Gastrocnemius medialis (tissue), 4 donors: ENCODE measurements at regions not wholly inside any gene's neighbourhood (a gene's known extent, or its start where the extent isn't known, plus 50 kb on each side); places are given as distances from the start of the nearest gene placed in this dataset.

Experiments
- ATAC-seq, 2 donors: fragments of 150-250 bp; one replicate each; pipeline ENCODE4 v1.9.1; 2016
- DNase-seq, 2 donors: peaks; one replicate each; pipeline ENCODE4 v3.0.0-alpha.2; 2019
- H3K27ac ChIP-seq, 4 donors: fragments of 200-600 bp; sonication (generic); 1 replicate in 1 of 4; 2 replicates in 3 of 4; pipeline ENCODE4 v1.5.1; 2016 to 2018; ENCODE audit warnings: mild to moderate bottlenecking in 2 of 4, moderate library complexity in 1 of 4
- H3K27me3 ChIP-seq, 3 donors: fragments of 200-600 bp; sonication (generic) in 2 of 3; 1 replicate in 1 of 3; 2 replicates in 2 of 3; pipeline versions ENCODE4 v1.5.1 to v1.6.0; 2016 to 2019; ENCODE audit warnings: mild to moderate bottlenecking in 1 of 3, moderate library complexity in 1 of 3
- H3K36me3 ChIP-seq, 2 donors: fragments of 200-600 bp; sonication (generic) in 1 of 2; one replicate each; pipeline ENCODE4 v1.5.1; 2017 to 2018
- H3K4me1 ChIP-seq, 2 donors: fragments of 200-600 bp; sonication (generic) in 1 of 2; one replicate each; pipeline ENCODE4 v1.5.1; 2016 to 2017; ENCODE audit warnings: mild to moderate bottlenecking in 2 of 2
- H3K4me3 ChIP-seq, 4 donors: fragments of 200-600 bp; sonication (generic) in 3 of 4; 1 replicate in 1 of 4; 2 replicates in 3 of 4; pipeline ENCODE4 v1.5.1; 2016 to 2019; ENCODE audit warnings: mild to moderate bottlenecking in 2 of 4
- H3K9me3 ChIP-seq, 3 donors: fragments of 200-600 bp; sonication (generic) in 2 of 3; 1 replicate in 1 of 3; 2 replicates in 2 of 3; pipeline ENCODE4 v1.5.1; 2016 to 2019
- POLR2A ChIP-seq, 2 donors: fragments of 450-650 bp; IDR thresholded peaks; one replicate each; pipeline ENCODE4 v1.6.1; 2017; ENCODE audit warnings: antibody characterized with exemption in 2 of 2, mild to moderate bottlenecking in 2 of 2, moderate library complexity in 2 of 2
- in situ Hi-C, 4 donors: fragments of 200-750 bp; cut with MboI; loops; one replicate each; pipeline versions ENCODE4 v1.15.0 to v1.8.0; 2017; ENCODE audit warnings: low sequenced_read_pairs in 4 of 4
- intact Hi-C: fragments of 100-400 bp; cut with DNase I; formaldehyde crosslinking; loops from one replicate; pipeline ENCODE4 v1.15.1; 2023; ENCODE audit warnings: low total_unique reads
- TF ChIP-seq, protein P1 (sequence below), 5 experiments: fragments of 450-650 bp in 3 of 5; fragments of 200-600 bp in 2 of 5; sonication (generic) in 2 of 5; IDR thresholded peaks in 4 of 5; conservative IDR thresholded peaks in 1 of 5; 1 replicate in 4 of 5; 2 replicates in 1 of 5; pipeline ENCODE4 v1.5.1; 2016 to 2019; ENCODE audit warnings: antibody characterized with exemption in 5 of 5, mild to moderate bottlenecking in 3 of 5, moderate library complexity in 3 of 5

DNA sequence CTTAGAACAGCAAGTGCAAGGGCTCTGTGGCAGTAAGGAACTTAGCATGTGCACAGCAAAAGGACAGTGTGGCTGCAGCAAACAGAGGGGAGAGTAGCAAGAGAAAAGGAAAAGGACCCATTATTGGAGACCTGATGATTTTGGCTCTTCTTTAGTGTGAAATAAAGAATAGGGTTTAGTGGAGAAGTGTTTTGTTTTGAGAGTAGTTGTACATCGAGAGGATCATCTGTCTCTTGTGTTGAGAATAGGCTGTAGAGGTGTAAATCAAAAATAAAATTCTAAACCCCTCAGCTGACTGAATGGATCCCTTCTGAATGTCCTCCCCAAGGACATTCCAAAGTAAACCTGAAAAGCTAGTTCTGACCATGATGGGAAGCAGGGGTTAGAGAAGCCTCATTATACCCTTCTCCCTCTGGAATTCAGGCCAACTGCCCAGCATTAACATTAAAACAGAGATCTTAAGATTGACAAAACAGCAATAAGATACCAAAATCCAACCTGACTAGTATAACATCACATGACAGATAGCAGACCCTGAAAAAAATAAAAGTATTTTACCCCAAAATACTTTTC lies 73.6 kb upstream of the OBI1 start:
- H3K36me3 ChIP-seq: no peaks in the 10 kb centered on the region
- H3K4me3 ChIP-seq: no peak overlapping the region
- TF ChIP-seq, protein P1, sequence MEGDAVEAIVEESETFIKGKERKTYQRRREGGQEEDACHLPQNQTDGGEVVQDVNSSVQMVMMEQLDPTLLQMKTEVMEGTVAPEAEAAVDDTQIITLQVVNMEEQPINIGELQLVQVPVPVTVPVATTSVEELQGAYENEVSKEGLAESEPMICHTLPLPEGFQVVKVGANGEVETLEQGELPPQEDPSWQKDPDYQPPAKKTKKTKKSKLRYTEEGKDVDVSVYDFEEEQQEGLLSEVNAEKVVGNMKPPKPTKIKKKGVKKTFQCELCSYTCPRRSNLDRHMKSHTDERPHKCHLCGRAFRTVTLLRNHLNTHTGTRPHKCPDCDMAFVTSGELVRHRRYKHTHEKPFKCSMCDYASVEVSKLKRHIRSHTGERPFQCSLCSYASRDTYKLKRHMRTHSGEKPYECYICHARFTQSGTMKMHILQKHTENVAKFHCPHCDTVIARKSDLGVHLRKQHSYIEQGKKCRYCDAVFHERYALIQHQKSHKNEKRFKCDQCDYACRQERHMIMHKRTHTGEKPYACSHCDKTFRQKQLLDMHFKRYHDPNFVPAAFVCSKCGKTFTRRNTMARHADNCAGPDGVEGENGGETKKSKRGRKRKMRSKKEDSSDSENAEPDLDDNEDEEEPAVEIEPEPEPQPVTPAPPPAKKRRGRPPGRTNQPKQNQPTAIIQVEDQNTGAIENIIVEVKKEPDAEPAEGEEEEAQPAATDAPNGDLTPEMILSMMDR (IDR thresholded peaks at IDR 0.05 in 4 of 5, conservative IDR thresholded peaks at IDR 0.05 in 1 of 5): no peak
- TF ChIP-seq POLR2A (IDR thresholded peaks at IDR 0.05): no peak
- intact Hi-C loops (no loop called here), in situ Hi-C loops (no loop called here)
- no peak for DNase-seq
- H3K9me3 ChIP-seq: no peaks in the 10 kb centered on the region
- H3K4me1 ChIP-seq: no peaks in the 10 kb centered on the region
- no peaks in the 10 kb centered on the region for H3K27me3 ChIP-seq
- no peak overlapping the region for H3K27ac ChIP-seq
- no peak for ATAC-seq

DNA sequence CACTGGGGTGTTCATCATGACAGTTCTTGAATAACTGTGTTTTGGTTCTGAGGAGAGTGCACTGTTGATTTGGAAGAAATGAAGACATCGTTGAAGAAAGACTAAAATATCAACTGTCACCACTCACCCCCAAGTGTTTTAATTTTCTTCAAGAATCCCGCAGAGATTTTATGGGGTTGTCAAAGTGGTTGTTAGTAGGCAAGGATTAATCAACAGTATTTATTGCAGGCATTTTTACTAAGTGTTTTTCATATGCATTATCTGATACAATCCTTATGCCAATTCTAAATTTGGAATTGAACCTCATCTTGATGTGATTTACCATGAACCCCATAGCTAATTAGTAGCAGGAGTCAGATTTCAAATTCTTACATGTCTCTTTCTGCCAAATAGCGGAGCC lies 63.7 kb upstream of the OBI1 start:
- no peaks in the 10 kb centered on the region for H3K4me1 ChIP-seq
- no peaks in the 10 kb centered on the region for H3K9me3 ChIP-seq
- intact Hi-C loops: no loop called here
- H3K36me3 ChIP-seq: no peaks in the 10 kb centered on the region
- TF ChIP-seq POLR2A (IDR thresholded peaks at IDR 0.05): no peak
- TF ChIP-seq, protein P1 (IDR thresholded peaks at IDR 0.05 in 4 of 5, conservative IDR thresholded peaks at IDR 0.05 in 1 of 5): no peak
- H3K4me3 ChIP-seq: no peak overlapping the region
- H3K27ac ChIP-seq: no peak overlapping the region
- ATAC-seq (no peak), DNase-seq (no peak)
- H3K27me3 ChIP-seq: no peaks in the 10 kb centered on the region
- in situ Hi-C loops: no loop called here

DNA sequence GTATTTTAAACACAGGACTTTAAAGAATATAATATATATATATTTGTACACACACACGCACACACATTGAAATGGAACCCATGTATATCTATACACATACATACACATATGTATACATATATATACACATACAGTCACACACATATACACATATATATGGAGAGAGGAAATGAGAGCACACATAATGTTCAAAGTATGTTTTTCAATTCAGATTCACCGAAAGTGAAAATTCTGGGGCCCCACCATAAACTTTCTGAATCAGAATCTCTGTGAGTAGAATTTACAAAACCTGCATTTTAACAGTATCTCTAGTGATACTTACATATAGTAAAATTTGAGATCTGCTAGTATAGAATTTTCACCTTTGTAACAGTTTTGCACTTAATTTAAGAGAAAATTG lies 60.4 kb upstream of the OBI1 start:
- TF ChIP-seq, protein P1 (IDR thresholded peaks at IDR 0.05 in 4 of 5, conservative IDR thresholded peaks at IDR 0.05 in 1 of 5): no peak
- no peak for TF ChIP-seq POLR2A (IDR thresholded peaks at IDR 0.05)
- DNase-seq (no peak), ATAC-seq (no peak)
- Histone ChIP-seq H3K9me3 (no peaks in the 10 kb centered on the region), H3K27ac (no peak overlapping the region), H3K4me1 (no peaks in the 10 kb centered on the region), H3K36me3 (no peaks in the 10 kb centered on the region), H3K27me3 (no peaks in the 10 kb centered on the region), H3K4me3 (no peak overlapping the region)
- intact Hi-C loops (no loop called here), in situ Hi-C loops (no loop called here)

DNA sequence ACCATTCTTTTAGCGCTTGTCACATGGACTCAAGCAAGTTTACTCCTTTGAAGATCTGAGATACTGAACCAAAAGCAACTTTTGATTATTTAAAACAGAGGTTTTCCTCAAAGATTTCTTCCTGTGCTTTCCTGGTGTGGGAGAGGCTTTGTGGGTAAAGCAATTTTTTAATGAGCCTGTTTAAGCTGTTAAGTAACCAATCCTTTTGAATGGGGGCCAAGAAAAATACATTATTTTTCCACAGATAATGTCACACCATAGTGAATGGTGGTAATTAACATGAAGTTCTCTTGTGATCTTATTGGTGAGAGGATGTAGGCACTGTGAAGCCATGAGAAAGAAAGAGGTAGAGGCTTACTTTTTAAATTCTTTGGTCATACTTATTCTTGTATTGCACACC lies 55.8 kb upstream of the OBI1 start:
- H3K27ac ChIP-seq: no peak overlapping the region
- in situ Hi-C loops: no loop called here
- TF ChIP-seq POLR2A (IDR thresholded peaks at IDR 0.05): no peak
- TF ChIP-seq, protein P1 (IDR thresholded peaks at IDR 0.05 in 4 of 5, conservative IDR thresholded peaks at IDR 0.05 in 1 of 5): no peak
- H3K4me1 ChIP-seq: no peaks in the 10 kb centered on the region
- no peaks in the 10 kb centered on the region for H3K36me3 ChIP-seq
- ATAC-seq: no peak
- H3K27me3 ChIP-seq: no peaks in the 10 kb centered on the region
- no peak for DNase-seq
- intact Hi-C loops: no loop called here
- no peak overlapping the region for H3K4me3 ChIP-seq
- H3K9me3 ChIP-seq: no peaks in the 10 kb centered on the region

DNA sequence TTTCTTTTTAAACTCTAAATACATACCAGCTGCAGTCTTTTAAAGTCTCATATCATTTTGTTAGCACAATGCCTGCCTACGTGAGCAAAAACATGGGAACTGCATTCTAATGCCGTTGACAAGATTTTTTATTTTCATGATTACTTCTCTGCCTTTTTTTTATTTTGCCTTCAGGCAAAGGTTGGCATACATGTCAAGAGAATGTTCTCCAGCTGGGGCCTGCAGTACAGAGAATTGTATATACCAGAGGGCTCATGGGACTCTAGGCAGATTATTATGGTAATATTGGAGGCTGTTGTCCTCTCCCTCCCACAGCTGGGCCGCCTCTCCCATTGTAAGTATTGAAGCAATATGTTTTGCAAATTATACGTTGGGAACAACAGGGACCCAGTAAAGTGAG lies 53.9 kb upstream of the OBI1 start:
- H3K9me3 ChIP-seq: no peaks in the 10 kb centered on the region
- no peak for DNase-seq
- no peak for ATAC-seq
- in situ Hi-C loops: no loop called here
- H3K4me3 ChIP-seq: no peak overlapping the region
- intact Hi-C loops: no loop called here
- no peak overlapping the region for H3K27ac ChIP-seq
- no peaks in the 10 kb centered on the region for H3K27me3 ChIP-seq
- no peak for TF ChIP-seq POLR2A (IDR thresholded peaks at IDR 0.05)
- TF ChIP-seq, protein P1 (IDR thresholded peaks at IDR 0.05 in 4 of 5, conservative IDR thresholded peaks at IDR 0.05 in 1 of 5): no peak
- no peaks in the 10 kb centered on the region for H3K4me1 ChIP-seq
- no peaks in the 10 kb centered on the region for H3K36me3 ChIP-seq
